SK-N-SH (cell line): ENCODE measurements at regions not wholly inside any gene's neighbourhood (a gene's known extent, or its start where the extent isn't known, plus 50 kb on each side); places are given as distances from the start of the nearest gene placed in this dataset.

Experiments
- CTCF ChIA-PET: fragments of 300-600, 350-600 bp; formaldehyde crosslinking; extraction: SDS; loops from one replicate; lab custom pipeline; 2021; lab: Yijun Ruan, JAX
- POLR2A ChIA-PET: fragments of 350-600 bp; sonication (Branson Sonifier 250); formaldehyde crosslinking; extraction: SDS; loops from one replicate; lab custom pipeline; 2020; ENCODE audit warnings: antibody characterized with exemption, inconsistent platforms; lab: Yijun Ruan, JAX
- DNase-seq: peaks from one replicate; pipeline ENCODE4 v3.0.0; 2012
- H2AFZ ChIP-seq: fragments of 200-600 bp; sonication (generic); 2 replicates; pipeline ENCODE4 v1.8.1; 2016; ENCODE audit warnings: antibody characterized with exemption, mild to moderate bottlenecking, low read depth
- H3F3A ChIP-seq: fragments of 200-600 bp; sonication (generic); replicated peaks from 2 replicates; pipeline ENCODE3; 2016; ENCODE audit warnings: antibody characterized with exemption, mild to moderate bottlenecking; ENCODE audit not compliant: insufficient read depth
- H3K27ac ChIP-seq, 2 experiments: fragments of 200-500 bp in 1 of 2; fragments of 200-600 bp in 1 of 2; sonication (Bioruptor generic) in 1 of 2; sonication (generic), shearing (Covaris generic) in 1 of 2; 2 replicates each; pipeline versions ENCODE4 v1.5.1 to v1.6.1; 2014 to 2016; ENCODE audit warnings: low read depth in 2 of 2, inconsistent platforms in 1 of 2, low read length in 1 of 2, mild to moderate bottlenecking in 1 of 2, mixed read lengths in 1 of 2
- H3K27me3 ChIP-seq: fragments of 200-600 bp; sonication (generic), shearing (Covaris generic); 2 replicates; pipeline ENCODE4 v1.6.1; 2016; ENCODE audit warnings: mixed run types; ENCODE audit not compliant: insufficient read depth
- H3K36me3 ChIP-seq, 2 experiments: fragments of 200-500 bp in 1 of 2; fragments of 200-600 bp in 1 of 2; sonication (Bioruptor generic) in 1 of 2; sonication (generic) in 1 of 2; replicated peaks in 1 of 2; 2 replicates each; pipeline versions ENCODE3 to v1.5.1; 2014 to 2016; ENCODE audit warnings: low read length in 1 of 2, mild to moderate bottlenecking in 1 of 2; ENCODE audit not compliant: insufficient read depth in 2 of 2, control insufficient read depth in 1 of 2
- H3K4me1 ChIP-seq, 2 experiments: fragments of 200-500 bp in 1 of 2; fragments of 200-600 bp in 1 of 2; sonication (Bioruptor generic) in 1 of 2; sonication (generic), shearing (Covaris generic) in 1 of 2; 2 replicates each; pipeline versions ENCODE4 v1.5.1 to v1.6.1; 2014 to 2016; ENCODE audit warnings: low read depth in 1 of 2, low read length in 1 of 2, mixed run types in 1 of 2; ENCODE audit not compliant: insufficient read depth in 2 of 2, control insufficient read depth in 1 of 2
- H3K4me2 ChIP-seq: fragments of 200-600 bp; sonication (generic), shearing (Covaris generic); 2 replicates; pipeline ENCODE4 v1.6.1; 2017; ENCODE audit warnings: mixed run types
- H3K4me3 ChIP-seq, 2 experiments: fragments of 200-500 bp in 1 of 2; fragments of 200-600 bp in 1 of 2; sonication (Bioruptor generic) in 1 of 2; sonication (generic), shearing (Covaris generic) in 1 of 2; 2 replicates each; pipeline versions ENCODE4 v1.5.1 to v1.8.1; 2014 to 2016; ENCODE audit warnings: low read depth in 2 of 2, inconsistent platforms in 1 of 2, low read length in 1 of 2, mild to moderate bottlenecking in 1 of 2, mixed read lengths in 1 of 2, moderate library complexity in 1 of 2
- H3K79me2 ChIP-seq: fragments of 200-600 bp; sonication (generic); 2 replicates; pipeline ENCODE4 v1.8.1; 2017; ENCODE audit warnings: mild to moderate bottlenecking; ENCODE audit not compliant: insufficient read depth
- H3K9ac ChIP-seq: fragments of 200-600 bp; sonication (generic); 2 replicates; pipeline ENCODE4 v1.6.1; 2017; ENCODE audit warnings: mixed run types
- H3K9me2 ChIP-seq: fragments of 200-600 bp; sonication (generic); 2 replicates; pipeline ENCODE4 v1.6.1; 2017; ENCODE audit warnings: mixed run types
- H3K9me3 ChIP-seq: fragments of 200-600 bp; sonication (generic); 2 replicates; pipeline ENCODE4 v1.6.1; 2017; ENCODE audit warnings: mixed run types, mild to moderate bottlenecking, moderate library complexity
- H4K20me1 ChIP-seq: fragments of 200-600 bp; sonication (generic); 2 replicates; pipeline ENCODE4 v1.6.1; 2017; ENCODE audit warnings: mild to moderate bottlenecking, mixed run types; ENCODE audit not compliant: insufficient read depth
- EZH2phosphoT487 ChIP-seq: fragments of 200-600 bp; sonication (generic); IDR thresholded peaks from 2 replicates; pipeline ENCODE4 v1.6.1; 2017; ENCODE audit warnings: low read depth, mixed run types, mild to moderate bottlenecking, antibody characterized with exemption, moderate library complexity, borderline replicate concordance
- FOXJ3 ChIP-seq: sonication (generic); formaldehyde crosslinking; IDR thresholded peaks from 2 replicates; pipeline ENCODE4 v1.5.1; 2020; ENCODE audit warnings: mild to moderate bottlenecking, missing genetic modification reagents
- GABPA ChIP-seq: IDR thresholded peaks from 2 replicates; pipeline ENCODE4 v1.4.0; 2012; ENCODE audit warnings: low read depth, mild to moderate bottlenecking
- GATA2 ChIP-seq: sonication (generic); formaldehyde crosslinking; IDR thresholded peaks from 2 replicates; pipeline ENCODE4 v1.5.0; 2020; ENCODE audit warnings: mild to moderate bottlenecking, missing genetic modification reagents
- JUND ChIP-seq: IDR thresholded peaks from 2 replicates; pipeline ENCODE4 v1.4.0; 2012
- MAX ChIP-seq: IDR thresholded peaks from 2 replicates; pipeline ENCODE4 v1.4.0; 2012; ENCODE audit warnings: low read depth
- MEF2A ChIP-seq: IDR thresholded peaks from 2 replicates; pipeline ENCODE4 v1.4.0; 2012; ENCODE audit warnings: low read depth, borderline replicate concordance
- NFIC ChIP-seq: IDR thresholded peaks from 2 replicates; pipeline ENCODE4 v1.4.0; 2012; ENCODE audit warnings: borderline replicate concordance
- NRF1 ChIP-seq: IDR thresholded peaks from 2 replicates; pipeline ENCODE4 v1.6.1; 2012; ENCODE audit warnings: low read depth, mild to moderate bottlenecking, low read length
- PBX3 ChIP-seq: IDR thresholded peaks from 2 replicates; pipeline ENCODE4; 2012
- RCOR1 ChIP-seq: fragments of 150-350 bp; IDR thresholded peaks from 2 replicates; pipeline ENCODE4 v1.6.1; 2017; ENCODE audit warnings: antibody characterized with exemption, low read length
- REST ChIP-seq: IDR thresholded peaks from 2 replicates; pipeline ENCODE4 v1.6.1; 2012; ENCODE audit warnings: mild to moderate bottlenecking, low read depth, low read length, moderate library complexity
- RFX5 ChIP-seq: IDR thresholded peaks from 2 replicates; pipeline ENCODE4 v1.6.1; 2012; ENCODE audit warnings: mild to moderate bottlenecking, improper control_type of control experiment, low read length
- RXRA ChIP-seq: IDR thresholded peaks from 2 replicates; pipeline ENCODE4 v1.4.0; 2012; ENCODE audit warnings: low read depth, mild to moderate bottlenecking, borderline replicate concordance
- SIN3A ChIP-seq: IDR thresholded peaks from 2 replicates; pipeline ENCODE4 v1.6.1; 2012; ENCODE audit warnings: low read depth, mild to moderate bottlenecking, low read length, moderate library complexity, borderline replicate concordance
- TAF1 ChIP-seq: IDR thresholded peaks from 2 replicates; pipeline ENCODE4 v1.6.1; 2012; ENCODE audit warnings: low read depth, mild to moderate bottlenecking, low read length, moderate library complexity, borderline replicate concordance
- YY1 ChIP-seq: IDR thresholded peaks from 2 replicates; pipeline ENCODE4 v1.4.0; 2012; ENCODE audit warnings: low read depth, mild to moderate bottlenecking
- ZBTB33 ChIP-seq: IDR thresholded peaks from 2 replicates; pipeline ENCODE4 v1.4.0; 2012; ENCODE audit warnings: low read depth, borderline replicate concordance
- WGBS: methylation state at CpG from one replicate; pipeline ENCODE4 v1.1.6; 2017; ENCODE audit warnings: low lambda C conversion rate; 5-methylcytosine and 5-hydroxymethylcytosine counted together

- no peak overlapping the region for H3K4me2 ChIP-seq
- H3K27ac ChIP-seq: no peak overlapping the region
- H3K79me2 ChIP-seq: no peaks in the 10 kb centered on the region
- no peak for TF ChIP-seq JUND
- TF ChIP-seq RCOR1: no peak
- no peak for TF ChIP-seq SIN3A
- no peak for TF ChIP-seq MEF2A
- no peak for TF ChIP-seq GABPA
- no peak for TF ChIP-seq NFIC
- no peak for TF ChIP-seq ZBTB33
- no peak for TF ChIP-seq GATA2 (CRISPR knock-in tag)
- TF ChIP-seq RXRA: no peak
- TF ChIP-seq NRF1: no peak
- no peak for DNase-seq
- no peaks in the 10 kb centered on the region for H3K9me2 ChIP-seq
- no peak overlapping the region for H3K9ac ChIP-seq
- no peaks in the 10 kb centered on the region for H3K36me3 ChIP-seq
- H3F3A ChIP-seq: no peaks in the 10 kb centered on the region
- 3% methylated on average over 5 of the region's 5 CpGs for WGBS
- H3K27me3 ChIP-seq: no peaks in the 10 kb centered on the region; the same call in 1 of the 2 replicates
- ChIA-PET CTCF (no interaction called here), POLR2A (no interaction called here)
- no peaks in the 10 kb centered on the region for H4K20me1 ChIP-seq
- H3K4me1 ChIP-seq: no peaks in the 10 kb centered on the region
- no peaks in the 10 kb centered on the region for H3K9me3 ChIP-seq
- H3K4me3 ChIP-seq: no peak overlapping the region
- no peak overlapping the region for H2AFZ ChIP-seq
These were observed 220.0 kb downstream of the KIF20B start for GRCh38 chr10:89921403-89921802.

- ChIA-PET CTCF (no interaction called here), POLR2A (no interaction called here)
- no peaks in the 10 kb centered on the region for H3K36me3 ChIP-seq
- no peaks in the 10 kb centered on the region for H3K4me1 ChIP-seq
- 3% methylated on average over 1 of the region's 1 CpG for WGBS
- H3K4me3 ChIP-seq: no peak overlapping the region
- no peak overlapping the region for H2AFZ ChIP-seq
- no peak overlapping the region for H3K4me2 ChIP-seq
- no peak for DNase-seq
- H3K9ac ChIP-seq: no peak overlapping the region
- H3K9me2 ChIP-seq: no peaks in the 10 kb centered on the region
- H3K27me3 ChIP-seq: peaks cover 8% of the 10 kb centered on the region; the same call in 1 of the 2 replicates
- H3K9me3 ChIP-seq: no peaks in the 10 kb centered on the region
- TF ChIP-seq MAX (no peak), FOXJ3 (CRISPR knock-in tag) (no peak), YY1 (no peak)
- no peaks in the 10 kb centered on the region for H3K79me2 ChIP-seq
- H3K27ac ChIP-seq: no peak overlapping the region
- H4K20me1 ChIP-seq: no peaks in the 10 kb centered on the region
- H3F3A ChIP-seq: no peaks in the 10 kb centered on the region
These were observed 222.3 kb downstream of the KIF20B start for GRCh38 chr10:89923661-89924060.

GRCh38 chr10:89924261-89924660 lies 222.9 kb downstream of the KIF20B start:
- POLR2A ChIA-PET: no interaction called here
- no peaks in the 10 kb centered on the region for H3K9me3 ChIP-seq
- 0% methylated on average over 1 of the region's 1 CpG for WGBS
- H3K4me2 ChIP-seq: no peak overlapping the region
- H2AFZ ChIP-seq: no peak overlapping the region
- H3K27ac ChIP-seq: no peak overlapping the region
- H3K4me3 ChIP-seq: no peak overlapping the region
- H3K4me1 ChIP-seq: no peaks in the 10 kb centered on the region
- H4K20me1 ChIP-seq: no peaks in the 10 kb centered on the region
- H3K36me3 ChIP-seq: no peaks in the 10 kb centered on the region
- CTCF ChIA-PET: no interaction called here
- H3K9ac ChIP-seq: no peak overlapping the region
- no peak for DNase-seq
- no peaks in the 10 kb centered on the region for H3K9me2 ChIP-seq
- H3K27me3 ChIP-seq: peaks cover 8% of the 10 kb centered on the region; the same call in 1 of the 2 replicates
- no peaks in the 10 kb centered on the region for H3F3A ChIP-seq
- no peaks in the 10 kb centered on the region for H3K79me2 ChIP-seq
- TF ChIP-seq RCOR1 (no peak), TAF1 (no peak), PBX3 (no peak), RFX5 (no peak), EZH2phosphoT487 (no peak), SIN3A (no peak), REST (no peak)
